Neural progenitor cell (in vitro differentiated cells): ENCODE measurements at regions not wholly inside any gene's neighbourhood (a gene's known extent, or its start where the extent isn't known, plus 50 kb on each side); places are given as distances from the start of the nearest gene placed in this dataset.

Source experiments
- DNase-seq: peaks from one replicate; pipeline ENCODE4 v3.0.0-alpha.2; 2016; ENCODE audit warnings: low spot score
- H2AFZ ChIP-seq: fragments of 200-600 bp; sonication (generic); replicated peaks from 2 replicates; pipeline ENCODE4 v1.6.1; 2016; ENCODE audit warnings: antibody characterized with exemption
- H3F3A ChIP-seq: fragments of 200-600 bp; sonication (generic); 2 replicates; pipeline ENCODE4 v1.6.1; 2016; ENCODE audit warnings: antibody characterized with exemption, low read depth
- H3K27ac ChIP-seq: fragments of 200-600 bp; sonication (generic); 2 replicates; pipeline ENCODE4 v1.5.1; 2016; ENCODE audit warnings: mild to moderate bottlenecking
- H3K27me3 ChIP-seq: fragments of 200-600 bp; sonication (generic); 2 replicates; pipeline ENCODE4 v1.6.1; 2016; ENCODE audit warnings: mild to moderate bottlenecking, moderate library complexity
- H3K36me3 ChIP-seq: fragments of 200-600 bp; sonication (generic); 2 replicates; pipeline ENCODE4 v1.5.1; 2016
- H3K4me1 ChIP-seq: fragments of 200-600 bp; sonication (generic); 2 replicates; pipeline ENCODE4 v1.6.1; 2016; ENCODE audit warnings: mixed run types
- H3K4me2 ChIP-seq: fragments of 200-600 bp; sonication (generic); 2 replicates; pipeline ENCODE4 v1.6.1; 2016
- H3K4me3 ChIP-seq: fragments of 200-600 bp; sonication (generic); 2 replicates; pipeline ENCODE4 v1.5.1; 2016
- H3K79me2 ChIP-seq: fragments of 200-600 bp; sonication (generic); 2 replicates; pipeline ENCODE4 v1.6.1; 2016; ENCODE audit warnings: low read depth
- H3K9ac ChIP-seq: fragments of 200-600 bp; sonication (generic); 2 replicates; pipeline ENCODE4 v1.6.1; 2016
- H3K9me3 ChIP-seq: fragments of 200-600 bp; sonication (generic); 2 replicates; pipeline ENCODE4 v1.5.1; 2016; ENCODE audit warnings: low read depth
- H4K20me1 ChIP-seq: fragments of 200-600 bp; sonication (generic); 2 replicates; pipeline ENCODE4 v1.6.1; 2016; ENCODE audit warnings: low read depth
- H3K27ac Mint-ChIP-seq: 3 replicates; pipeline ENCODE4 v1.8.0; 2021; ENCODE audit warnings: mixed read lengths
- H3K27me3 Mint-ChIP-seq: 2 replicates; pipeline ENCODE4 v1.8.0; 2022; ENCODE audit warnings: low read depth, mild to moderate bottlenecking, inconsistent platforms, moderate library complexity, mixed read lengths; ENCODE audit not compliant: insufficient read depth
- H3K36me3 Mint-ChIP-seq: 3 replicates; pipeline ENCODE4 v1.8.0; 2021; ENCODE audit warnings: mixed read lengths
- H3K4me1 Mint-ChIP-seq: 3 replicates; pipeline ENCODE4 v1.8.0; 2021; ENCODE audit warnings: mixed read lengths
- H3K4me3 Mint-ChIP-seq: 3 replicates; pipeline ENCODE4 v1.8.0; 2021; ENCODE audit warnings: mild to moderate bottlenecking, moderate library complexity, mixed read lengths
- H3K9me3 Mint-ChIP-seq: 3 replicates; pipeline ENCODE4 v1.8.0; 2020; ENCODE audit warnings: mixed read lengths
- CTCF ChIP-seq: fragments of 200-600 bp; sonication (generic); IDR thresholded peaks from 2 replicates; pipeline ENCODE4 v1.5.1; 2017; ENCODE audit warnings: antibody characterized with exemption, mild to moderate bottlenecking
- EZH2 ChIP-seq: fragments of 200-600 bp; sonication (generic); IDR thresholded peaks from 2 replicates; pipeline ENCODE4 v1.6.1; 2017; ENCODE audit warnings: antibody characterized with exemption, mild to moderate bottlenecking, moderate library complexity
- EZH2phosphoT487 ChIP-seq: fragments of 200-600 bp; sonication (generic); IDR thresholded peaks from 2 replicates; pipeline ENCODE4 v1.6.1; 2017; ENCODE audit warnings: antibody characterized with exemption

GRCh38 chr1:168824418-168825065, 95.5 kb upstream of the DPT start:
- Histone ChIP-seq H3K4me3 (no peak overlapping the region), H3K36me3 (no peaks in the 10 kb centered on the region), H3K4me1 (peaks cover 2% of the 10 kb centered on the region), H3F3A (no peaks in the 10 kb centered on the region), H3K27me3 (no peaks in the 10 kb centered on the region), H3K27ac (no peak overlapping the region), H3K9ac (no peak overlapping the region), H3K4me2 (no peak overlapping the region), H3K9me3 (no peaks in the 10 kb centered on the region), H4K20me1 (no peaks in the 10 kb centered on the region), H3K79me2 (no peaks in the 10 kb centered on the region), H2AFZ (no peak overlapping the region)
- TF ChIP-seq CTCF (no peak), EZH2phosphoT487 (no peak), EZH2 (no peak)
- peaks cover 3% of the 10 kb centered on the region for H3K4me1 Mint-ChIP-seq
- DNase-seq, result no peak
- no peaks in the 10 kb centered on the region for H3K27me3 Mint-ChIP-seq
- no peak overlapping the region for H3K27ac Mint-ChIP-seq
- H3K36me3 Mint-ChIP-seq, result no peaks in the 10 kb centered on the region
- no peak overlapping the region for H3K4me3 Mint-ChIP-seq
- no peaks in the 10 kb centered on the region for H3K9me3 Mint-ChIP-seq

- no peaks in the 10 kb centered on the region for H3K27me3 ChIP-seq
- Mint-ChIP-seq H3K27me3 (no peaks in the 10 kb centered on the region), H3K4me3 (no peak overlapping the region), H3K36me3 (no peaks in the 10 kb centered on the region), H3K9me3 (no peaks in the 10 kb centered on the region), H3K27ac (no peak overlapping the region), H3K4me1 (peaks cover 3% of the 10 kb centered on the region)
- no peak overlapping the region for H3K9ac ChIP-seq
- no peaks in the 10 kb centered on the region for H3K36me3 ChIP-seq
- no peaks in the 10 kb centered on the region for H4K20me1 ChIP-seq
- H3K9me3 ChIP-seq, result no peaks in the 10 kb centered on the region
- H3K27ac ChIP-seq, result no peak overlapping the region
- H3K79me2 ChIP-seq, result no peaks in the 10 kb centered on the region
- no peak for DNase-seq
- peaks cover 6% of the 10 kb centered on the region for H3K4me1 ChIP-seq
- H3K4me3 ChIP-seq, result no peak overlapping the region
- H3F3A ChIP-seq, result no peaks in the 10 kb centered on the region
- H2AFZ ChIP-seq, result no peak overlapping the region
- TF ChIP-seq CTCF (no peak), EZH2 (no peak), EZH2phosphoT487 (no peak)
- no peak overlapping the region for H3K4me2 ChIP-seq
Measured at GRCh38 chr1:168825129-168825528, 96.1 kb upstream of the DPT start.

DNA sequence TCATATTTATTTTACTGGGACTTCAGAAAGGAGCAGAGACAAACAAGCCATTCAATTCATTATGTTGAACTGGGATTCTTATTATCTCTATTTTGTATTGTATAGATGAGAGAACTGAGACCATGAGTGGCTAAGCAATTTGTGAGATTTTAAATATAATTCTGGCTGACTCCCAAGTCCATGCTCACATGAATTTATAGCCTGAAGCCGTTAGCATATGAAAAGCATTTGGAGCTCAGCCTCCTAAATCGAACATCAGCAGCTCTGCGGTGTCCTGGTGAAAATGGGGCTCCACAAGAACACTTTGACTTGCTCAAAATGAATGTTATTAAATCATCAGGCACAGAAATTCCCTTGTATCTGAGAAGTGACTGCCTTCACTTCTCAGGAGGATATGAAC, 96.8 kb upstream of the DPT start:
- no peak overlapping the region for H3K4me3 ChIP-seq
- Mint-ChIP-seq H3K27ac (no peak overlapping the region), H3K27me3 (no peaks in the 10 kb centered on the region), H3K4me3 (no peak overlapping the region), H3K4me1 (peaks cover 3% of the 10 kb centered on the region), H3K9me3 (no peaks in the 10 kb centered on the region), H3K36me3 (no peaks in the 10 kb centered on the region)
- no peak for TF ChIP-seq CTCF
- no peak for TF ChIP-seq EZH2
- TF ChIP-seq EZH2phosphoT487, result no peak
- no peaks in the 10 kb centered on the region for H3K27me3 ChIP-seq
- H3K9me3 ChIP-seq, result no peaks in the 10 kb centered on the region
- H3K9ac ChIP-seq, result no peak overlapping the region
- H3K4me1 ChIP-seq, result peaks cover 6% of the 10 kb centered on the region
- no peak overlapping the region for H3K4me2 ChIP-seq
- no peaks in the 10 kb centered on the region for H3K79me2 ChIP-seq
- H4K20me1 ChIP-seq, result no peaks in the 10 kb centered on the region
- H3F3A ChIP-seq, result no peaks in the 10 kb centered on the region
- no peaks in the 10 kb centered on the region for H3K36me3 ChIP-seq
- H2AFZ ChIP-seq, result no peak overlapping the region
- H3K27ac ChIP-seq, result no peak overlapping the region
- DNase-seq, result no peak
